HG03039 (cell line): ENCODE measurements at regions not wholly inside any gene's neighbourhood (a gene's known extent, or its start where the extent isn't known, plus 50 kb on each side); places are given as distances from the start of the nearest gene placed in this dataset.
"Not testable (repeated sequence)": the region's sequence is repeated elsewhere in the genome, so short reads cannot be mapped to it uniquely, and the experiment has no call there.

Experiments used
- ATAC-seq: cut with Tn5 transposase; IDR thresholded peaks from one replicate; pipeline ENCODE4 v1.9.1; 2021; ENCODE audit warnings: mild to moderate bottlenecking, moderate library complexity; ENCODE audit not compliant: unreplicated experiment

DNA sequence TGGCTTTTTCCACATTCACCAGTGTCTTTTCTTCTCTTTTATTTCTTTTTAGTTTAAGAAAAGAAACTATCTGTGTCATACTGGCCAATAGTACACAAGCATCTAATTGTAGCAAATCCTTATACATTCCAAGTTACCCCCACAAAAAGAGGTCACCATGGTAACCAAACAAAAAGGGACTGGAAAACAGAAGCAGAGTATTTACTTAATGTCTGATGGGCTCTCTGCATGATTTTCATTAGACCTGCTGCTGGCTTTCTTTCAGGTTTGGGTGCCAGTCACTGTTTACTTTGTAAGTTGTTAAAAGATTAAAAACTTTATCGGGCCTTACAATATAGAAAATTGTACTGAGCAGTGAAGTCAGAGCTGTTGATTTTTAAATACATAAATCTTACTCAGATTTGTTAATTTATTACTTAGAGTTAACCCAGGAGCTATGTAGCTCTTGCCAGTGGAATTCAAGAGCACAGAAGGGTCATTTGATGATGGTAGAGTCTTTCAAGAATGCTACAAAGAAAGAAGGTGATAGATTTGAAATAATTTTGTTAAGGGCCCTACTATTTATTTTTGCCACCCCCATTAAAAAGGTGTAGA is 123.9 kb downstream of the BRMS1L start:
- no peak for ATAC-seq

GRCh38 chr14:35947983-35948382 is 121.8 kb downstream of the BRMS1L start:
- not testable (repeated sequence) for ATAC-seq

DNA sequence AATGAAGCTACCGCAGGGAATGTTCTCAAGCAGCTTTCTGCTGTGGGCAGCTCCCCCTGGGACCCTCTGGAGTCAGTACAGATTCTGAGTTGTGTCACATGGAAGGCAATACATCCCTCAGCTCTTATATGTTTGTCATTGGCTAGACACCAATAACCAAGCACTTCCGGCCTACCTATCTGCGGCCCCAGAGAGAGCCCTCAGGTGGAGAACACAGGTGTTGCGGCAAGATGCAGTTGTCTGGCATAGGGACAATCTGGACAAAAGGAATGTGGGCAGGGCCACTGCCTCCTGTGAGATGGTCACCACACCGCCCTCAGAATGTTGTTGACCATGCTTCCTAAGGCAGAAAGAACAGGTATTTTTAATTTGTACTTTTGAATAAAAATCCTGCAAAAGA is 118.7 kb downstream of the BRMS1L start:
- ATAC-seq = no peak

- no peak for ATAC-seq
These were observed 114.2 kb downstream of the BRMS1L start for GRCh38 chr14:35940291-35940690.

DNA sequence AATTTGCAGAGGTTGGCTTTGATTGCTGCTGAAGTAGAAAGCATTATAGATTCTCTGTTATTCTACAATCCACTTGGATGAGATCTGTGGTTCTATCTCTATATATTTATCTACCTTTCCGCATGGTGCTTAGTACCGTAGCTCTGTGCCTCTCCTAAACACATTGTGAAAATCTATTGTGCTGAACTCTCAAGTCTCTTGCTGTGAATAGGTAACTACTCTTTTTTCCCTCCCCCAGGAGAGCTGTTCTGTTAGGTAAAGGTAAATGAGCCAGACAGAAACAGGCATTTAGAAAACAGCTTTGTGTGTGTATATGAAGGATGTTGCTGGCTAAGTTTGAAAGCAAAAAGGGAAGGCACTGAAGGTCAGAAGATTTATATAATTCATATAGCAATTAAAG is 112.6 kb downstream of the BRMS1L start:
- ATAC-seq = no peak

- peak; percentile 57 for ATAC-seq
These were observed 108.4 kb downstream of the BRMS1L start for GRCh38 chr14:35934499-35934898.

GRCh38 chr14:35932659-35933159 is 106.6 kb downstream of the BRMS1L start:
- ATAC-seq = peak; percentile 59

DNA sequence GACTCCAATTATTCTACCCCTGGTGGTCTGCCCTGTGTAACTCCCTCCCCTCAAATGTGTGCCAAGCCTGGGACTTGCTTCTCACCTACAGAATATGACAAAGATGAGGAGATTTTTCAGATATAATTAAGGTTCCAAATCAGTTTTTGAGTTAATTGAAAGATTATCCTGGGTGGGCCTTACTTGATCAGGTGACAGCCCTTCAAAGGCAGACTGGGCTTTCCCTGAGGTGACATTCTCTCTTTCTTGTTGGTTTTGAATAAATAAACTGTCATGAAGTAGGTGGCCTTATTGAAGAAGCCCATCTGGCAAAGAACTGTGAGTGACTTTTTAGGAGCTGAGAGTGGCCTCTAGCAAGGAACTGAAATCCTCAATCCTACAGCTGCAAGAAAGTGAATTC is 106.0 kb downstream of the BRMS1L start:
- peak; percentile 22 for ATAC-seq

- no peak for ATAC-seq
These were observed 105.2 kb downstream of the BRMS1L start for GRCh38 chr14:35931346-35931745.

- no peak for ATAC-seq
These were observed 103.0 kb downstream of the BRMS1L start for GRCh38 chr14:35929186-35929585.

DNA sequence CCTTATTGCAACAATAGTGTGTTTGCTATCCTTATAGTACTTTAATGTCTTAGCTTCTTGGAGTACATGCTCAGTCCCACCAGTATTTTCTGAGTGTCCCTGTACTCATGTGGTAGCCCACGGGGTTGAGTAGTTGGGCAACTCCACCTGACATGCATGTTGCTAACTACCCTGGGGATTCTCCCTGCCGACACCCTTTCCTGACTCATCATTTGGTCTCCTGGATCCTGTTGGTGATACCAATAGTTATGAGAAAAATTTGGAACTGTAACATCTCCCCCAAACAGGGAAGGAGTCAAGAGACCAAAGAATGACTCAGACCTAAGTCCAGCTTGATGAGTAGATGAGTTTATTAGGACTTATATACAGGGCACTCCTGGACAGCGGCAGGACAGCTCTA is 101.6 kb downstream of the BRMS1L start:
- ATAC-seq = no peak

- ATAC-seq = no peak
These were observed 99.2 kb downstream of the BRMS1L start for GRCh38 chr14:35925319-35925718.

- ATAC-seq = not testable (repeated sequence)
These were observed 96.5 kb downstream of the BRMS1L start for GRCh38 chr14:35922590-35922989.

GRCh38 chr14:35921745-35922144 is 95.6 kb downstream of the BRMS1L start:
- no peak for ATAC-seq
